Astrocyte of the cerebellum (primary cell): ENCODE measurements at regions not wholly inside any gene's neighbourhood (a gene's known extent, or its start where the extent isn't known, plus 50 kb on each side); places are given as distances from the start of the nearest gene placed in this dataset.

Source experiments
- DNase-seq: peaks from one replicate; pipeline ENCODE4 v3.0.0-alpha.2; 2011; ENCODE audit warnings: low read depth
- H3K4me3 ChIP-seq: 2 replicates; pipeline ENCODE4 v1.5.1; 2011; ENCODE audit warnings: mild to moderate bottlenecking, low read depth, low read length, moderate library complexity
- CTCF ChIP-seq: IDR thresholded peaks from 2 replicates; pipeline ENCODE4 v1.5.1; 2012; ENCODE audit warnings: low read length, low read depth, moderate library complexity, mild to moderate bottlenecking; ENCODE audit errors: missing control alignments
- in situ Hi-C: cut with HindIII; loops from 2 replicates; pipeline ENCODE4 v1.10.0; 2017; ENCODE audit warnings: low sequenced_read_pairs

GRCh38 chr13:88744289-88744688, 1073.1 kb downstream of the SLITRK5 start:
- no peak for TF ChIP-seq CTCF
- H3K4me3 ChIP-seq: no peak overlapping the region
- DNase-seq: no peak
- in situ Hi-C loops: no loop called here

- in situ Hi-C loops: no loop called here
- no peak overlapping the region for H3K4me3 ChIP-seq
- no peak for DNase-seq
- no peak for TF ChIP-seq CTCF
Measured at GRCh38 chr13:88745011-88745410, 1073.8 kb downstream of the SLITRK5 start.

GRCh38 chr13:88752041-88752440, 1080.9 kb downstream of the SLITRK5 start:
- in situ Hi-C loops: no loop called here
- DNase-seq: no peak
- TF ChIP-seq CTCF: no peak
- H3K4me3 ChIP-seq: no peak overlapping the region

GRCh38 chr13:88754141-88754540, 1083.0 kb downstream of the SLITRK5 start:
- no peak overlapping the region for H3K4me3 ChIP-seq
- TF ChIP-seq CTCF: no peak
- in situ Hi-C loops: no loop called here
- no peak for DNase-seq

GRCh38 chr13:88761145-88761544, 1090.0 kb downstream of the SLITRK5 start:
- TF ChIP-seq CTCF: no peak
- no peak overlapping the region for H3K4me3 ChIP-seq
- in situ Hi-C loops: no loop called here
- DNase-seq: no peak

- no peak overlapping the region for H3K4me3 ChIP-seq
- in situ Hi-C loops: no loop called here
Measured at GRCh38 chr13:88764103-88764502, 1092.9 kb downstream of the SLITRK5 start.

More at GRCh38 chr13:88764103-88764502, 1092.9 kb downstream of the SLITRK5 start:
- no peak for DNase-seq
- no peak for TF ChIP-seq CTCF
